HG03159 (cell line): ENCODE measurements at regions not wholly inside any gene's neighbourhood (a gene's known extent, or its start where the extent isn't known, plus 50 kb on each side); places are given as distances from the start of the nearest gene placed in this dataset.
"Not testable (repeated sequence)": the region's sequence is repeated elsewhere in the genome, so short reads cannot be mapped to it uniquely, and the experiment has no call there.

Experiments
- ATAC-seq: cut with Tn5 transposase; IDR thresholded peaks from one replicate; pipeline ENCODE4 v1.9.1; 2021; ENCODE audit warnings: mild to moderate bottlenecking, moderate library complexity; ENCODE audit not compliant: unreplicated experiment

GRCh38 chr3:18195836-18196235, 229.3 kb downstream of the SATB1 start:
- no peak for ATAC-seq

GRCh38 chr3:18194431-18194830, 230.7 kb downstream of the SATB1 start:
- no peak for ATAC-seq

GRCh38 chr3:18190646-18191045, 234.5 kb downstream of the SATB1 start:
- no peak for ATAC-seq

GRCh38 chr3:18189282-18190050, 235.7 kb downstream of the SATB1 start:
- ATAC-seq: no peak

GRCh38 chr3:18188491-18188890, 236.6 kb downstream of the SATB1 start:
- ATAC-seq: no peak

GRCh38 chr3:18185624-18186023, 239.5 kb downstream of the SATB1 start:
- no peak for ATAC-seq

GRCh38 chr3:18182923-18183322, 242.2 kb downstream of the SATB1 start:
- not testable (repeated sequence) for ATAC-seq

GRCh38 chr3:18179521-18179920, 245.6 kb downstream of the SATB1 start:
- no peak for ATAC-seq

GRCh38 chr3:18177271-18177670, 247.9 kb downstream of the SATB1 start:
- ATAC-seq: no peak

- not testable (repeated sequence) for ATAC-seq
Measured at GRCh38 chr3:18173891-18174290, 251.2 kb downstream of the SATB1 start.

- no peak for ATAC-seq
Measured at GRCh38 chr3:18159681-18160080, 265.5 kb downstream of the SATB1 start.

GRCh38 chr3:18153571-18154173, 271.5 kb downstream of the SATB1 start:
- no peak for ATAC-seq

GRCh38 chr3:18151199-18151598, 273.9 kb downstream of the SATB1 start:
- ATAC-seq: no peak

- ATAC-seq: no peak
Measured at GRCh38 chr3:18149935-18150334, 275.2 kb downstream of the SATB1 start.

- ATAC-seq: no peak
Measured at GRCh38 chr3:18149386-18149785, 275.8 kb downstream of the SATB1 start.

GRCh38 chr3:18144571-18144970, 280.6 kb downstream of the SATB1 start:
- ATAC-seq: no peak

- ATAC-seq: no peak
Measured at GRCh38 chr3:18143258-18143780, 281.8 kb downstream of the SATB1 start.

- ATAC-seq: no peak
Measured at GRCh38 chr3:18137958-18138357, 287.2 kb downstream of the SATB1 start.

- no peak for ATAC-seq
Measured at GRCh38 chr3:18135060-18135814, 289.9 kb downstream of the SATB1 start.

- no peak for ATAC-seq
Measured at GRCh38 chr3:18134386-18135059, 290.6 kb downstream of the SATB1 start.

- no peak for ATAC-seq
Measured at GRCh38 chr3:18132991-18133390, 292.1 kb downstream of the SATB1 start.
